HG02884 (cell line): ENCODE measurements at regions not wholly inside any gene's neighbourhood (a gene's known extent, or its start where the extent isn't known, plus 50 kb on each side); places are given as distances from the start of the nearest gene placed in this dataset.

Experiments
- ATAC-seq: cut with Tn5 transposase; IDR thresholded peaks from one replicate; pipeline ENCODE4 v1.9.1; 2021; ENCODE audit warnings: mild to moderate bottlenecking, moderate library complexity; ENCODE audit not compliant: unreplicated experiment

DNA sequence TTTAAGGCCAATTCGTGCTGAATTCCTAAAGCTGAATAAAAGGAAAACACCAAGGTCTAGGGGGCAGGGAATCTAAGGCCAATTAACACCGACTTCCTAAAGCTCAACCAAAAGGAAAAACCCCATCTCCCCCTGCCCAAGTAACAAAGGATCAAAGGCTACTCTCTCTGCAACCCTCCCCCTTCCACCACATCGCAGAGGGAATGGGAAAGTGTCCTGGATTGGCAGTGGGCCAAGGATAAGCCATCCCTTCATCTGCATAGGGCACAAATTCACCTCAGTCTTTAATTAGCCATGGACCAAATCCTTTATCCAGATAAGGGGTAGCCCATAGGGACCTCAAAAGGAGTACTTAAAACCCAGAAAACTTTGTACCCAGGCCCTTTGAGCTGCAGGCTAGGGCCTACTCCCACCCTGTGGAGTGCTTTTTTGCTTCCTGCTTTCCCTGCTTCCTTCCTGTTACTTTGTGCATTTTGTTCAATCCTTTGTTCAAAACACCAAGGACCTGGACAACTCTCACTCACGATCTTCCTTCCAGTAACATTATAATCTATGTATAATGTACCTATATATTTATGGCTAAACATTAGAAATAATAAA lies 2119.8 kb upstream of the CELF4 start:
- no peak for ATAC-seq

DNA sequence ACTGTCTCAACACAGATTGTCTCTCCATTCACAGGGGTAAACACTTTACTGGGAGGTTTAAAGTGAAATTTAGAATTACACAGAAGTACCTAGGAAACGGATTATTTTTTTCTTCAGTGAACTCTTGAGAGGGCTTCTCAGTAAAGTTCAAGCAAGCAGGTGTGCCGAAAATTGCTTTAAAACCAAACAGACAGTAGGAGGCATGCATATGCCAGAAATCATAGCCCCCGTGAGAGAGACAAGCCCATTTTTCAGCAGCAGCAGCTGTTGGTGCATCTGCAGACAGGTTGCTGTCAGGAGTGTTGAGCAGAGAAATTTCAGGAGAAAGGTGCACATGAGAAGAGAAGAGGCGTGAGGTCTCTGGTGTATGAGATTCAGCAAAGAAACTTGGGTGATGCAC lies 2115.5 kb upstream of the CELF4 start:
- ATAC-seq = no peak

- no peak for ATAC-seq
Observed at GRCh38 chr18:39675906-39676305, 2110.3 kb upstream of the CELF4 start.

GRCh38 chr18:39675368-39675767 lies 2109.8 kb upstream of the CELF4 start:
- no peak for ATAC-seq

DNA sequence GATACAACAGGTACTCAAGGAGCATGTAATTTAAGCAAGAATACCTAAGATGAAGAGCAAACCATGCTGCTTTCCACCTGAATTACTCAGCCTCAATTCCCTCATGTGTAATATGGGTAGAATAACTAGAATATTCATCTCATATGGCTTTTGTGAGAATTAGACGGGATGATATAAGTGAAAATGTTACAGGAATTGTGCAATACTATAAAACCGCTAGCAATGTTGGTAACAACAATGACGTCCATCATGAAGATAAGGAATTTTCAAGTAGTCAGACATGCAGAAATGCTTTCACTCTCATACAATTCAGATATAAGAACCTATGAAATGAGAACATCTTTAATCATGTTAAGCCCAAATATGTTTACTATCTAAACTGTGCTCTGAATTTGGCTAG lies 2106.6 kb upstream of the CELF4 start:
- no peak for ATAC-seq

- ATAC-seq = no peak
Observed at GRCh38 chr18:39667905-39668304, 2102.3 kb upstream of the CELF4 start.

DNA sequence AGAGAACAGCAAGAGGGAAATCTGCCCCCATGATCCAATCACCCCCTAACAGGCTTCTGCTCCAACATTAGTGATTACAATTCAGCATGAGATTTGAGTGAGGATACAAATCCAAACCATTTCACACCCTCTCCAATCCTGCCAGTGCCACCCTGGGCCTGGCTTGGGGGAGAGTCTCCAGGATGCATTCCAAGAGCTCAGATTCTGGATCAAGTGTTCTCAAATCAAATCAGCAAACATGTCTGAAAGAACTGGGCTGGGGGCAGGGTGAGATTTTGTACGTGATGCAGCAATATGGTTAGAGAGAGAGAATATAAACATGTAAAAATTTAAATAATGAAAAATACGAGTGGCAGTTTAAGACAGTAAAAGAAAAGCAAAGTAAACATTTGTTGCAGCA lies 2100.9 kb upstream of the CELF4 start:
- ATAC-seq = no peak

GRCh38 chr18:39661856-39662366 lies 2096.3 kb upstream of the CELF4 start:
- ATAC-seq = no peak

DNA sequence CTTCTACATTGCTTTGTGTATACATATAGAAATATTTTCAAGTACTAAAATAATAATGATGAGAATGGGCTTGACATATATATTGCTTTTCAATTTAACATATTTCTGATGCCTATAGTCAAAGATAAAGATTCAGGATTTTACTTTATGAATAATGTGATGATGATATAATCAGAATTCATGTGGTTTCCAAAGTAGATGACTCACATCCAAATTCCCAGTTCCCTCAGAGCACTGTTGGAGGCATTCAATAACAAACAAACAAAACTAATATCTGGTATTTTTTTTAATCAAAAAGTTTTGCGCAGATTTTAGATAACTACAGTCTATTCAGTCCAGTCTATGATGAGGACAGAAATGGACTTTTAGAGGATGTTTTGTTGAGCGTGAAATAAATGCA lies 2094.5 kb upstream of the CELF4 start:
- ATAC-seq = no peak

GRCh38 chr18:39655341-39655740 lies 2089.7 kb upstream of the CELF4 start:
- ATAC-seq = no peak

- ATAC-seq = no peak
Observed at GRCh38 chr18:39653221-39653620, 2087.6 kb upstream of the CELF4 start.

DNA sequence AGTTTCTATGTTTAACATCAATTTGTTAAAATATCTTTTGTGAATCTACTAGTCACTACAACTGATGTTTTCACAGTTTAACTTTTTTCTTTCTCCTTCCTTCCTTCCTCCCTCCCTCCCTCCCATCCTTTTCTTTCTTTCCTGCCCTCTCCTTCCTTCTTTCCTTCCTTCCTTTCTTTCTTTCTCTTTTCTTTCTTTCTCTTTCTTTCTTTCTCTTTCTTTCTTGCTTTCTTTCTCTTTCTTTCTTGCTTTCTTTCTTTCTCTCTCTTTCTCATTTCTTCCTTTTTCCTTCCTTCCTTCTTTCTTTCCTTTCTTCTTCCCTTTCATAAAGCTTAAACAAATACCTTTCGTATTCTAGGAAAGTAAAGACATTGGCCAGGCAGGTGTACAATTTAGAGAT lies 2083.0 kb upstream of the CELF4 start:
- ATAC-seq = no peak

DNA sequence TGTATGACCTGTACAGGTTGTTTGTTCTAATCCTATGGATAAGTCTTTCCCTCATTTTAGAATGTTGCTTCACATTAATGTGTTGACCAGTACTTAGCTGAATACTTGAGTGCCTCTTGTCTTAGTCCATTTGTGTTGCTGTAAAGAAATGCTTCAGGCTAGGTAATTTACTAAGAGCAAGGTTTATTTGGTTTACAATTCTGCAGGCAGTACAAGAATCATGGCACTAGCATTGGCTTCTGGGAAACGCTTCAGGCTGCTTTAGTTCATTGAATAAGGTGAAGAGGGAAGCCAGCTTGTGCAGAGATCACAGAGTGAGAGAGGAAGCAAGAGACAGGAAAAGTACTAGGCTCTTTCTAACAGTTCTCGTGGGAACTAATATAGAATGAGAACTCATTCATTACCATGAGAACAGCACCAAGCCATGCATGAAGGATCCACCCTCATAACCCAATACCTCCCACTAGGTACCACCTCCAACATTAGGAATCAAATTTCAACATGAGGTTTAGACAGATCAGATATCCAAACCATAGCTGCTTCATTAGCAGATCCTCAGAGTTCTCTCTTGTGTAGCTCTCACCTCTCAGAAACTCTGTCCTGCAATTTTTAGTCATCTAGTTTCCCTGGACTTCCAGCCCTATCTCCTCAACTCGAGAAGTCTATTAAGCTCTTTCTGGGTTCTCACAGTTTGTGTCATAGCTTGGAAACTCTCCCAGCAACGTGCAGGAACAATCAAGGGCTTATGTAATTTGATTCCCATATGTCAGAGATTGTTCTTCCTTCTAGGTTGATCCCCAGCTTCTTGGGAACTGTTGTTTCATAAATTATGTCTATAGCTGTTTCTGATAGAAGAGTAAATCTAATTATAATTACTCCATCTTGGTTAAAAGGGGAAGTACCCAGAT lies 2082.3 kb upstream of the CELF4 start:
- no peak for ATAC-seq

DNA sequence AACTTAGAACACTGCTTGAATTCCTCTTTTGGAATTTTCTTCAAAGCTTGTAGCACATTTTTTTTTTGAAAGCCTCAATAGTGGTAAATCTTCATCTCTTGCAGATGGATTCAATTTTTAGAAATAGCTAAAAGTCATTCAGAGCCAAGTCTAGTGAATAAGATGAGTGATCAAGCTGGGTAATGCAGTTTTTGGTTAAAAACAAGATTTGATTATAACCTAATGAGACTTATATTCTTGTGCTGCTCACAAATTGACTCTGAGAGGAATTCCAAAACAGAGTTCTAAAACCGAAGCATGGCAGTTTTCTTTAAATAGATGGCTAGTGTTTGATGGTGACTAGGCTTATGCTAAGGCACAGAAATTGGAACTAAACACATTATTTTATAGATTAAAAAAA lies 2072.6 kb upstream of the CELF4 start:
- ATAC-seq = no peak

DNA sequence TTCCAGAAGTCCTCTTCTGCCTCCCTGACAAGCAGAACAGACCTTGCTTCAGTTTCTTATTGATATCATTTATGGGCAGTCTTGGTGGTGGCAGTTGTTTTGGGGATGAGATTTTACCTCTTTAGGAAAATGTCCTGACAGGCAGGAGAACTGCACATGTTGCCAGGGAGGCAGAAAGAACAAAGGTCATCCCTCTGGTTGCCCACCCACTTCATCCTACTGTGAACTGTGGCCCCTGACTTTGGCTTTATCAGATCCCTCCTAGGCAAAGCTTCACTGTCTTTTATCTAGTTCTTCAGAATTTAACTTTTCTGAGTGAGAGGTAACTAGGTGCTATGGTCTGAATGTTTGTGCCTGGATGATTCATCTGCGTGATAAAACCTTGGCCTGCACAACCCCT lies 2071.3 kb upstream of the CELF4 start:
- no peak for ATAC-seq

DNA sequence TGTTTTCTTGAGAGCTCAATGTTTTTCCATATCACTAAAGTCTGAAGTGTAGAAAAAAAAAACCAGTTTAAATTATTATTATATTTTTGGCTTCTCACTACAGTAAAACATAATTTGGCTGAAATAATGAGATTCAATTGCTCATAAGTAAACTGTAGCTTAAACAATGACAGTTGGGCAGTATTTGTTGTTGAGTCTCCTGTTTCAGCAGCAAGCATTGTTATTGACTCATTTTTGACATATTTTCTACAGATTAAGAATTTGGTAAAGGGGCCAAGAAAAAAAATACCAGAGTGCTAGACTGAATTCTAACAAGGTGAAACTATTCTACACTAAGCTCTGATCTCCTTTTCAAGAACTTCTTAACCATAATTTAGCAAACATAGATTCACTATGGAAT lies 2070.4 kb upstream of the CELF4 start:
- no peak for ATAC-seq

- no peak for ATAC-seq
Observed at GRCh38 chr18:39635192-39635591, 2069.6 kb upstream of the CELF4 start.

- ATAC-seq = no peak
Observed at GRCh38 chr18:39627936-39628335, 2062.3 kb upstream of the CELF4 start.

DNA sequence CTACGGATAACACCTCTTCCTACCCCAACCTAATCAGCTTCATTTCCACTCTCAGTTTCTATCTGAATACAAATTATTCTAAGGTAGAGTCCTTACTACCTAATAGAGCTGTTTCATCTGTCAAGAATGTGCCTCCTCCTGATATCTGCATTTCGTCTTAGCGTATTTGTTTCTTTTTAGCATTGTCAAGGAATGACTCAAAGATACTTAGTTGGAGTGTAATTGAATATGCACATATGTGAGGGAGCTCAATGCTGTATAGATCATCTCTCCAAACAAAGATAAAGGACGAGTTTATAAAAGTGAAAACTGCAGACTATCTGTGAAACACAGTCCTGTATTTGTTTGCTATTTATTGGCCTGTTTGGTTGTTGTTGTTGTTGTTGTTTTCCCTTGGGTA lies 2059.4 kb upstream of the CELF4 start:
- ATAC-seq = no peak

DNA sequence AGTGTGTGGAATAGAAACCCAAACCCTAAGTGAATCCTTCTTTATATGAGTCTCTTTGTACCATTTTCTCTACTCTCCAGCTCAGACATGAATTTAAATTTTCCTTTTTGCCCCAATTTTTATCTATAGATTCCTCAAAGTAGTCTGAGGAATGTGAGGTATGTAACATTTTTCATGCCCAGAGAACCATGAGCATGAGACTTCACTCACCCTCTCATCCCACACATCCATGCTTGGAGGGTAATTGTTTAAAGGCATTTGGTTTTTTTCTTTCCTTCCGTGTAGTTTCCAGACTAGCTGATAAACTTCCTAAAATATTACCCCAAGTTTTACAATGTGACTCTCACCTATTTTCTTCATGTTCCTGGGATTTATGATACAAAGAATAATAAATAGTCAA lies 2056.8 kb upstream of the CELF4 start:
- no peak for ATAC-seq

- ATAC-seq = no peak
Observed at GRCh38 chr18:39620551-39621168, 2055.1 kb upstream of the CELF4 start.
